ENCODE measurements at regions not wholly inside any gene's neighbourhood (a gene's known extent, or its start where the extent isn't known, plus 50 kb on each side); places are given as distances from the start of the nearest gene placed in this dataset.

DNA sequence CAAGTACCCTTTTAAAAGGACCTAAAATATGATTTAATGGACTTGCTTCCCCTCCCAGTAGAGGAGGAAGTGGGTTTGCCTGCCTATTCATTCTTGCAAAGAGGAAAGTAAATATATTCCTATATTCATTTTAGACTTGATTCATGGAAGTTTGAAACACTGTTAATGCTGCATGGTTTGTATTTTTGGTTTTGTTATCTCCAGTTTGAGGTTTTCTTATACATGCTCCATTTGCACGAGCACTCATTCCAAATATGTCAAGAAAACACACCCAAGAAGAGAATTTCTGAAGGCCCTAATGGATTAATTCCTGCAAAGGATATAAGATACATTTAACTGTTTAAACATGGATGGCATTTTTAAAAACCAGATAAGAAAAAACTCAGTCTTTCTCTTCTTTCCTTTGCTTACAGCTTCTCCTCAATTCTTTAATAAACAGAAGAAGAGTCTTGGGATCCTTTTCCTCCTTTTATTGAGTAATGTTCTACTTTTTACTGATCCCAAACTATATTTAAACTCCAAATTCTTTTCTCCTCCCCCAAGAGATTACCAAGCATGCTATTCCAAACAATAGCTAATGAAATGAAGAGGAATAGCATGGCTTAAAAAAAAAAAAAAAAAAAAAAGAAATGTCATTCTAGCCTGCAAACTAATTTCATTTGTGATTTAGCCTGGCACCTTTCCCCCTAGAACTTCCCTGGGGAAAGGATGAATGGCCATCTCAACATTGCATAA lies 54.6 kb upstream of the LDB2 start:
- TF ChIP-seq EZH2phosphoT487 (IDR thresholded peaks at IDR 0.05; ENCODE audit: insufficient read depth, low read depth) (no peak), EZH2 (IDR thresholded peaks at IDR 0.05; ENCODE audit: insufficient read depth, poor library complexity, severe bottlenecking) (no peak)
